Pancreas (tissue), 10 donors: ENCODE measurements at regions not wholly inside any gene's neighbourhood (a gene's known extent, or its start where the extent isn't known, plus 50 kb on each side); places are given as distances from the start of the nearest gene placed in this dataset.
A peak's percentile ranks its signal among the peaks of the same experiment; 100 is the strongest.

Source experiments
- ATAC-seq, 4 donors: fragments of 200-7000 bp; cut with Tn5 transposase; one replicate each; pipeline versions ENCODE4 v1.8.0 to v1.9.1; 2020; ENCODE audit warnings: mild to moderate bottlenecking in 4 of 4, moderate library complexity in 4 of 4
- DNase-seq, 6 donors: peaks; one replicate each; pipeline ENCODE4 v3.0.0-alpha.2; 2020
- FAIRE-seq: peaks from 2 replicates; lab custom pipeline; 2012; peaks lifted over from hg19 to GRCh38; lab: Jason Lieb, UNC
- H3K27ac ChIP-seq, 4 donors: fragments of 200-600 bp; sonication (generic); 1 replicate in 3 of 4; 2 replicates in 1 of 4; pipeline versions ENCODE4 v1.5.0 to v1.8.0; 2020
- H3K27me3 ChIP-seq, 4 donors: fragments of 200-600 bp; one replicate each; pipeline ENCODE4 v1.8.0; 2021
- H3K36me3 ChIP-seq, 3 donors: fragments of 200-600 bp; sonication (generic) in 1 of 3; one replicate each; pipeline versions ENCODE4 v1.5.0 to v1.8.0; 2020 to 2021
- H3K4me1 ChIP-seq, 3 donors: fragments of 200-600 bp; one replicate each; pipeline ENCODE4 v1.8.0; 2021
- H3K4me3 ChIP-seq, 4 donors: fragments of 200-600 bp; sonication (generic) in 2 of 4; one replicate each; pipeline versions ENCODE4 v1.5.0 to v1.8.0; 2020 to 2021
- H3K9me3 ChIP-seq, 4 donors: fragments of 200-600 bp; one replicate each; pipeline ENCODE4 v1.8.0; 2021
- CTCF ChIP-seq, 4 donors: fragments of 200-600 bp; sonication (generic) in 3 of 4; IDR thresholded peaks; one replicate each; pipeline versions ENCODE4 v1.5.0 to v1.8.0; 2021; ENCODE audit warnings: antibody characterized with exemption in 4 of 4
- WGBS, 2 donors: extraction: QIAGEN DNeasy Blood & Tissue Kit; methylation state at CpG; one replicate each; pipeline ENCODE4 v1.1.7; 2013; 5-methylcytosine and 5-hydroxymethylcytosine counted together
- intact Hi-C, 3 donors: fragments of 100-400 bp; cut with DNase I; formaldehyde crosslinking; loops; one replicate each; pipeline versions ENCODE4 v1.11.1 to v1.14.2; 2022
- donor health status: healthy with polysubstance abuse.
- donor health status: DM: no; HTN: no; CAD: no; lungs with moderate emphysema.
- donor health status: DM: no; HTN: no; CAD: no.
- donor health status: control.
- donor health status: control.
- donor health status: Bipolar disorder and iron deficiency.
- donor health status: DM: yes; HTN: yes; CAD: no.
- donor health status: DM: no; HTN: no; CAD: no.
- donor health status: DM: no; HTN: no; CAD: no.
- donor health status: DM: yes; HTN: yes; CAD: no.

- H3K9me3 ChIP-seq: no peaks in the 10 kb centered on the region
- H3K4me1 ChIP-seq: peaks cover 0 to 10% (median 0%) of the 10 kb centered on the region in 3 donors
- H3K36me3 ChIP-seq: no peaks in the 10 kb centered on the region
- H3K4me3 ChIP-seq: no peak overlapping the region
- no peak for FAIRE-seq
- intact Hi-C loops: no loop called here
- no peak for DNase-seq
- H3K27me3 ChIP-seq: no peaks in the 10 kb centered on the region
- no peak overlapping the region for H3K27ac ChIP-seq
- WGBS, 2 donors: 56 to 73% methylated on average over 3 of the region's 3 CpGs
- ATAC-seq: no peak
- no peak for TF ChIP-seq CTCF (IDR thresholded peaks at IDR 0.05)
These were observed 68.7 kb upstream of the BMAL1 start for GRCh38 chr11:13208921-13209320.

GRCh38 chr11:13209379-13209778 lies 68.2 kb upstream of the BMAL1 start:
- Histone ChIP-seq H3K27ac (no peak overlapping the region), H3K4me1 (peaks cover 0 to 10% (median 0%) of the 10 kb centered on the region in 3 donors), H3K4me3 (no peak overlapping the region), H3K9me3 (no peaks in the 10 kb centered on the region), H3K36me3 (no peaks in the 10 kb centered on the region), H3K27me3 (no peaks in the 10 kb centered on the region)
- intact Hi-C loops: no loop called here
- DNase-seq: no peak
- no peak for ATAC-seq
- FAIRE-seq: no peak
- 65 to 67% methylated on average over 3 of the region's 3 CpGs for WGBS, 2 donors
- TF ChIP-seq CTCF (IDR thresholded peaks at IDR 0.05): no peak

GRCh38 chr11:13210424-13210823 lies 67.2 kb upstream of the BMAL1 start:
- no peaks in the 10 kb centered on the region for H3K9me3 ChIP-seq
- TF ChIP-seq CTCF (IDR thresholded peaks at IDR 0.05): peak in 3 of 4 donors; percentile 32 to 51 (median 43)
- FAIRE-seq: no peak
- H3K27ac ChIP-seq: no peak overlapping the region
- no peaks in the 10 kb centered on the region for H3K27me3 ChIP-seq
- WGBS, 2 donors: 2 to 4% methylated on average over 1 of the region's 1 CpG
- H3K4me1 ChIP-seq: peaks cover 0 to 10% (median 0%) of the 10 kb centered on the region in 3 donors
- no peak overlapping the region for H3K4me3 ChIP-seq
- ATAC-seq: peak; percentile 54 to 89 (median 77)
- DNase-seq: peak in 4 of 6 donors; percentile 35 to 67 (median 44)
- no peaks in the 10 kb centered on the region for H3K36me3 ChIP-seq
- intact Hi-C loops: loop anchor here in 2 of 3 donors (5.0 kb wide), 1 partner anchor 132 kb away; no protein-coding TSS in a partner anchor

- DNase-seq (no peak), FAIRE-seq (no peak), ATAC-seq (no peak)
- WGBS, 2 donors: 46 to 58% methylated on average over 5 of the region's 5 CpGs
- Histone ChIP-seq H3K27me3 (no peaks in the 10 kb centered on the region), H3K27ac (no peak overlapping the region), H3K4me1 (no peaks in the 10 kb centered on the region), H3K4me3 (no peak overlapping the region), H3K36me3 (no peaks in the 10 kb centered on the region), H3K9me3 (no peaks in the 10 kb centered on the region)
- no peak for TF ChIP-seq CTCF (IDR thresholded peaks at IDR 0.05)
- intact Hi-C loops: loop anchor here in 2 of 3 donors (5.0 kb wide), 1 partner anchor 128 kb away; no protein-coding TSS in a partner anchor
These were observed 63.3 kb upstream of the BMAL1 start for GRCh38 chr11:13214276-13214675.

GRCh38 chr11:13215149-13215548 lies 62.4 kb upstream of the BMAL1 start:
- FAIRE-seq (no peak), DNase-seq (no peak), ATAC-seq (no peak)
- Histone ChIP-seq H3K4me1 (no peaks in the 10 kb centered on the region), H3K9me3 (no peaks in the 10 kb centered on the region), H3K4me3 (no peak overlapping the region), H3K27me3 (no peaks in the 10 kb centered on the region), H3K36me3 (no peaks in the 10 kb centered on the region), H3K27ac (no peak overlapping the region)
- intact Hi-C loops: no loop called here
- 94% methylated on average over 4 of the region's 4 CpGs for WGBS, 2 donors
- TF ChIP-seq CTCF (IDR thresholded peaks at IDR 0.05): no peak
